ENCODE measurements at regions not wholly inside any gene's neighbourhood (a gene's known extent, or its start where the extent isn't known, plus 50 kb on each side); places are given as distances from the start of the nearest gene placed in this dataset.
A peak's percentile ranks its signal among the peaks of the same experiment; 100 is the strongest.

GRCh38 chr1:181910905-181911304 is 150.6 kb downstream of the ZNF648 start:
- no peaks in the 10 kb centered on the region for H4K20me1 ChIP-seq (ENCODE audit: insufficient read depth, low read length)
- no peaks in the 10 kb centered on the region for H3F3A ChIP-seq (ENCODE audit: insufficient read depth, low read length)
- H3K36me3 ChIP-seq (replicated peaks; ENCODE audit: insufficient read depth, low read length), result no peaks in the 10 kb centered on the region
- no peak overlapping the region for H3K4me3 ChIP-seq (ENCODE audit: low read length)
- no peak overlapping the region for H3K4me2 ChIP-seq (ENCODE audit: low read depth, low read length)
- TF ChIP-seq EZH2phosphoT487 (IDR thresholded peaks at IDR 0.05; ENCODE audit: low read length) (no peak), EZH2 (optimal IDR thresholded peaks at IDR 0.05; ENCODE audit: low read depth, low read length) (no peak), CTCF (IDR thresholded peaks at IDR 0.05; ENCODE audit: low read length) (peak; percentile 30)
- H3K9ac ChIP-seq (ENCODE audit: low read length), result no peak overlapping the region
- no peaks in the 10 kb centered on the region for H3K27me3 ChIP-seq (replicated peaks; ENCODE audit: insufficient read depth, low read length)
- no peaks in the 10 kb centered on the region for H3K4me1 ChIP-seq (ENCODE audit: low read length)
- DNase-seq, result peak; percentile 16
- H3K9me2 ChIP-seq (replicated peaks; ENCODE audit: insufficient read depth, low read length), result no peaks in the 10 kb centered on the region
- no peaks in the 10 kb centered on the region for H3K9me3 ChIP-seq (replicated peaks; ENCODE audit: insufficient read depth, low read length)
- H3K27ac ChIP-seq (ENCODE audit: low read length), result no peak overlapping the region
- H2AFZ ChIP-seq (ENCODE audit: low read length), result no peak overlapping the region
- no peaks in the 10 kb centered on the region for H3K79me2 ChIP-seq (ENCODE audit: low read length)

GRCh38 chr1:181909010-181909409 is 152.5 kb downstream of the ZNF648 start:
- Histone ChIP-seq H3K4me1 (ENCODE audit: low read length) (no peaks in the 10 kb centered on the region), H3K9me3 (replicated peaks; ENCODE audit: insufficient read depth, low read length) (no peaks in the 10 kb centered on the region), H3K9me2 (replicated peaks; ENCODE audit: insufficient read depth, low read length) (no peaks in the 10 kb centered on the region), H4K20me1 (ENCODE audit: insufficient read depth, low read length) (no peaks in the 10 kb centered on the region), H2AFZ (ENCODE audit: low read length) (no peak overlapping the region), H3K36me3 (replicated peaks; ENCODE audit: insufficient read depth, low read length) (no peaks in the 10 kb centered on the region), H3F3A (ENCODE audit: insufficient read depth, low read length) (no peaks in the 10 kb centered on the region), H3K79me2 (ENCODE audit: low read length) (no peaks in the 10 kb centered on the region), H3K27ac (ENCODE audit: low read length) (no peak overlapping the region), H3K4me3 (ENCODE audit: low read length) (no peak overlapping the region), H3K9ac (ENCODE audit: low read length) (no peak overlapping the region), H3K27me3 (replicated peaks; ENCODE audit: insufficient read depth, low read length) (no peaks in the 10 kb centered on the region), H3K4me2 (ENCODE audit: low read depth, low read length) (no peak overlapping the region)
- TF ChIP-seq EZH2phosphoT487 (IDR thresholded peaks at IDR 0.05; ENCODE audit: low read length), result no peak
- no peak for TF ChIP-seq EZH2 (optimal IDR thresholded peaks at IDR 0.05; ENCODE audit: low read depth, low read length)
- TF ChIP-seq CTCF (IDR thresholded peaks at IDR 0.05; ENCODE audit: low read length), result no peak
- DNase-seq, result no peak

- Histone ChIP-seq H2AFZ (ENCODE audit: low read length) (no peak overlapping the region), H3K9ac (ENCODE audit: low read length) (no peak overlapping the region), H3K36me3 (replicated peaks; ENCODE audit: insufficient read depth, low read length) (no peaks in the 10 kb centered on the region), H3K4me3 (ENCODE audit: low read length) (no peak overlapping the region), H3F3A (ENCODE audit: insufficient read depth, low read length) (no peaks in the 10 kb centered on the region), H3K79me2 (ENCODE audit: low read length) (no peaks in the 10 kb centered on the region), H3K27me3 (replicated peaks; ENCODE audit: insufficient read depth, low read length) (no peaks in the 10 kb centered on the region), H3K9me3 (replicated peaks; ENCODE audit: insufficient read depth, low read length) (no peaks in the 10 kb centered on the region), H3K4me1 (ENCODE audit: low read length) (no peaks in the 10 kb centered on the region), H3K27ac (ENCODE audit: low read length) (no peak overlapping the region), H4K20me1 (ENCODE audit: insufficient read depth, low read length) (no peaks in the 10 kb centered on the region), H3K9me2 (replicated peaks; ENCODE audit: insufficient read depth, low read length) (no peaks in the 10 kb centered on the region), H3K4me2 (ENCODE audit: low read depth, low read length) (no peak overlapping the region)
- DNase-seq, result no peak
- no peak for TF ChIP-seq EZH2phosphoT487 (IDR thresholded peaks at IDR 0.05; ENCODE audit: low read length)
- no peak for TF ChIP-seq CTCF (IDR thresholded peaks at IDR 0.05; ENCODE audit: low read length)
- no peak for TF ChIP-seq EZH2 (optimal IDR thresholded peaks at IDR 0.05; ENCODE audit: low read depth, low read length)
These were observed 154.9 kb downstream of the ZNF648 start for GRCh38 chr1:181906631-181907030.

Data from MM.1S (cell line).